Skeletal muscle satellite cell (primary cell): ENCODE measurements at regions not wholly inside any gene's neighbourhood (a gene's known extent, or its start where the extent isn't known, plus 50 kb on each side); places are given as distances from the start of the nearest gene placed in this dataset.

Experiments
- H3K27me3 ChIP-seq: 2 replicates; pipeline ENCODE4 v1.7.0; 2013; ENCODE audit warnings: low read length; ENCODE audit not compliant: control insufficient read depth, insufficient read depth
- H3K36me3 ChIP-seq: 2 replicates; pipeline ENCODE4 v1.7.0; 2013; ENCODE audit warnings: mild to moderate bottlenecking, control low read depth, low read length; ENCODE audit not compliant: insufficient read depth
- H3K4me1 ChIP-seq: 2 replicates; pipeline ENCODE4 v1.7.0; 2013; ENCODE audit warnings: low read length; ENCODE audit not compliant: control insufficient read depth, insufficient read depth
- H3K4me2 ChIP-seq: 2 replicates; pipeline ENCODE4 v1.7.0; 2013; ENCODE audit warnings: mild to moderate bottlenecking, low read length
- H3K4me3 ChIP-seq: 2 replicates; pipeline ENCODE4 v1.7.0; 2013; ENCODE audit warnings: low read length
- H3K9ac ChIP-seq: 2 replicates; pipeline ENCODE4 v1.7.0; 2013; ENCODE audit warnings: mild to moderate bottlenecking, low read depth, low read length, moderate library complexity
- H3K9me3 ChIP-seq: replicated peaks from 2 replicates; pipeline ENCODE4 v1.7.0; 2013; ENCODE audit warnings: mild to moderate bottlenecking, control low read depth, low read length

- H3K9me3 ChIP-seq: no peaks in the 10 kb centered on the region
- no peak overlapping the region for H3K9ac ChIP-seq
- no peaks in the 10 kb centered on the region for H3K27me3 ChIP-seq
- peaks cover 21% of the 10 kb centered on the region for H3K4me1 ChIP-seq
- H3K4me2 ChIP-seq: no peak overlapping the region
- no peak overlapping the region for H3K4me3 ChIP-seq
- H3K36me3 ChIP-seq: no peaks in the 10 kb centered on the region
Measured at GRCh38 chr3:148206446-148206845, 491.3 kb upstream of the AGTR1 start.

DNA sequence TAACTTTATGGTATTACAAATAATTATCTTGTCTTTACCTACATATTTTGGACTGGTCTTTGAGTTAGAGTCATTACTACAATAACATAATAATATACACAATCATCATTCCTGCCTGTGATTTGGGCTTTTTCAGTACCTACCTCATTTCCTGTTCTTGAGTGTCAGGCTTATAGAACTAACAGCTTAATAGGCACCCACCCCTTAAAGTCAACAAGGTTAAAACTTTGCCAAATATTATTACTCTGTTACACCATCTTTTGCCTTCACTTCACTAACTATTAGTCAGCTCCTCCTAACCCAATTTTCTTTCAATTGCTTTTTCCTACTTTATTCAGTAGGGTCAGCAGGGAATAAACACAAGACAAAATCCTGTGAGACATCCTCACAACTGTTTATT lies 488.7 kb upstream of the AGTR1 start:
- no peaks in the 10 kb centered on the region for H3K27me3 ChIP-seq

DNA sequence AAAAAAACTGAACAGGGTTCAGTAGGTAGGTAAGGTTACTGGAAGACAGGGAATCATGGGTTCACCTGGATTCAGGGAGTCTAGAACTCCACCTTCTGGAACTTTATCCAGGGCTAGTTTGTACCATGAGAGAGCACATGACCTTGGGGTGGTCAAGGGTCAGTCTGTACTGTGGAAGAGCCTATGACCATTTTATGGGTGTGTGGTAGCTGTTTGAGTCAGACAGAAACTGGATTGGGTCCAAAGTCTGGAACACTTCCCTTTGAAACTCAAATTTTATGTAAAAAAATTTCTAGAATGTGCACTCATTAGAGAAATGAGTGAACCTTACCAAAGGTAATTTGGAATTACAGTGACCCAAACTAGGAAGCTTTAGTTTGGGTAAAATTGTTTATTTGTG lies 486.0 kb upstream of the AGTR1 start:
- no peaks in the 10 kb centered on the region for H3K27me3 ChIP-seq
- peaks cover 35% of the 10 kb centered on the region for H3K4me1 ChIP-seq
- H3K36me3 ChIP-seq: no peaks in the 10 kb centered on the region
- no peak overlapping the region for H3K4me2 ChIP-seq
- no peak overlapping the region for H3K9ac ChIP-seq
- H3K9me3 ChIP-seq: no peaks in the 10 kb centered on the region
- H3K4me3 ChIP-seq: no peak overlapping the region

More for the DNA sequence above, 488.7 kb upstream of the AGTR1 start:
- no peaks in the 10 kb centered on the region for H3K36me3 ChIP-seq
- no peak overlapping the region for H3K4me2 ChIP-seq
- peaks cover 27% of the 10 kb centered on the region for H3K4me1 ChIP-seq
- H3K9ac ChIP-seq: no peak overlapping the region
- no peak overlapping the region for H3K4me3 ChIP-seq
- H3K9me3 ChIP-seq: no peaks in the 10 kb centered on the region

- no peaks in the 10 kb centered on the region for H3K27me3 ChIP-seq
- no peaks in the 10 kb centered on the region for H3K9me3 ChIP-seq
- H3K4me3 ChIP-seq: no peak overlapping the region
- no peaks in the 10 kb centered on the region for H3K36me3 ChIP-seq
- H3K9ac ChIP-seq: no peak overlapping the region
- no peak overlapping the region for H3K4me2 ChIP-seq
- peaks cover 24% of the 10 kb centered on the region for H3K4me1 ChIP-seq
Measured at GRCh38 chr3:148214705-148215104, 483.0 kb upstream of the AGTR1 start.

- H3K4me1 ChIP-seq: peaks cover 8% of the 10 kb centered on the region
- H3K9ac ChIP-seq: no peak overlapping the region
- H3K4me2 ChIP-seq: no peak overlapping the region
- no peaks in the 10 kb centered on the region for H3K9me3 ChIP-seq
- no peaks in the 10 kb centered on the region for H3K27me3 ChIP-seq
- no peaks in the 10 kb centered on the region for H3K36me3 ChIP-seq
- no peak overlapping the region for H3K4me3 ChIP-seq
Measured at GRCh38 chr3:148217317-148217716, 480.4 kb upstream of the AGTR1 start.

DNA sequence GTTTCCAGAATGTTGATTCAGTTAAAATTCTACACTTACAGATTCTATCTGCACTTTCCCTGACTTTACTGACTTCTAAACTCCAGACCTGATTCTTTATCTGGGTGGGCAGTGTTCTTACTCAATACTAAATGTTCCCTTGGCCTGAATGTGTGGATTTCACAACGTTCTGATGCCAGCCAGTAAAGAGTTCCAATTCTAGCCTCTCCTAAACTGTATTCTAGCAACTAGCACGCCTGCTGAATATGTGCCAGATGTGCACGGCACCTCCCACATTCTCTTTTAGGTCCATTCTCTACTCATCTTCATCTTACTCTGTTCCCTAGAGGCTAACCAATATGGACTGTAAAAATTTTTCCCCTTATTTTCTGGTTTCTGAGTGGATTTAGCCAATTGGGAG lies 479.5 kb upstream of the AGTR1 start:
- Histone ChIP-seq H3K27me3 (no peaks in the 10 kb centered on the region), H3K4me2 (no peak overlapping the region), H3K9me3 (no peaks in the 10 kb centered on the region), H3K4me3 (no peak overlapping the region), H3K36me3 (no peaks in the 10 kb centered on the region), H3K9ac (no peak overlapping the region), H3K4me1 (peaks cover 12% of the 10 kb centered on the region)

GRCh38 chr3:148219999-148220398 lies 477.7 kb upstream of the AGTR1 start:
- Histone ChIP-seq H3K9me3 (no peaks in the 10 kb centered on the region), H3K4me3 (no peak overlapping the region), H3K9ac (no peak overlapping the region), H3K4me2 (no peak overlapping the region), H3K27me3 (no peaks in the 10 kb centered on the region), H3K36me3 (no peaks in the 10 kb centered on the region), H3K4me1 (peaks cover 10% of the 10 kb centered on the region)

- Histone ChIP-seq H3K4me3 (no peak overlapping the region), H3K36me3 (no peaks in the 10 kb centered on the region), H3K27me3 (no peaks in the 10 kb centered on the region), H3K4me1 (peaks cover 8% of the 10 kb centered on the region), H3K9me3 (no peaks in the 10 kb centered on the region), H3K9ac (no peak overlapping the region), H3K4me2 (no peak overlapping the region)
Measured at GRCh38 chr3:148221303-148221702, 476.4 kb upstream of the AGTR1 start.

GRCh38 chr3:148223266-148223665 lies 474.4 kb upstream of the AGTR1 start:
- no peak overlapping the region for H3K4me2 ChIP-seq
- H3K9ac ChIP-seq: no peak overlapping the region
- H3K4me3 ChIP-seq: no peak overlapping the region
- no peaks in the 10 kb centered on the region for H3K9me3 ChIP-seq
- H3K36me3 ChIP-seq: no peaks in the 10 kb centered on the region
- no peaks in the 10 kb centered on the region for H3K27me3 ChIP-seq
- peaks cover 8% of the 10 kb centered on the region for H3K4me1 ChIP-seq

GRCh38 chr3:148226246-148226645 lies 471.5 kb upstream of the AGTR1 start:
- H3K36me3 ChIP-seq: no peaks in the 10 kb centered on the region
- no peak overlapping the region for H3K4me2 ChIP-seq
- no peak overlapping the region for H3K4me3 ChIP-seq
- H3K9ac ChIP-seq: no peak overlapping the region
- H3K27me3 ChIP-seq: no peaks in the 10 kb centered on the region
- H3K4me1 ChIP-seq: peaks cover 8% of the 10 kb centered on the region
- H3K9me3 ChIP-seq: no peaks in the 10 kb centered on the region

- H3K9me3 ChIP-seq: no peaks in the 10 kb centered on the region
- H3K36me3 ChIP-seq: no peaks in the 10 kb centered on the region
- H3K4me2 ChIP-seq: no peak overlapping the region
- H3K27me3 ChIP-seq: no peaks in the 10 kb centered on the region
- H3K4me3 ChIP-seq: no peak overlapping the region
- H3K4me1 ChIP-seq: peaks cover 8% of the 10 kb centered on the region
- no peak overlapping the region for H3K9ac ChIP-seq
Measured at GRCh38 chr3:148227534-148227933, 470.2 kb upstream of the AGTR1 start.

DNA sequence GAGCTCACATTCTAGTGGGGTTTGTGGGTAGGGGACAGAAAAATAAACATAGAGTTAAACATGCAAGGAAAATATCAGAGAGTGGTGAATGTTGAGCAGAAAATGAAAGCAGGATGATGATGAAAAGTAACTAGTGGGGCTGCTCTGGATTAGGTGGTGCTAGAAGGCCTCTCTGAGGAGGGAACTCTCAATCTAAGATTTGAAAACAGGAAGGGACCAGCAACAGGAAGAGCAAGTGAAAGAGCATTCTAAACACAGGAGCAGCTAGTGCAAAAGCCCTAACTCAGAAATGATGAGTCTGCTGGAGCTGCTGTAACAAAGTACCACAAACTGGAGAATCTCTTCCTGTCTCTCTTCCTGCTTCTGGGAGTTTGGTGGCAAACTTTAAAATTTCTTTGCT lies 468.6 kb upstream of the AGTR1 start:
- Histone ChIP-seq H3K9me3 (no peaks in the 10 kb centered on the region), H3K4me1 (no peaks in the 10 kb centered on the region), H3K36me3 (no peaks in the 10 kb centered on the region), H3K27me3 (no peaks in the 10 kb centered on the region), H3K4me2 (no peak overlapping the region), H3K4me3 (no peak overlapping the region), H3K9ac (no peak overlapping the region)
